Karpas-422 (cell line): ENCODE measurements at regions not wholly inside any gene's neighbourhood (a gene's known extent, or its start where the extent isn't known, plus 50 kb on each side); places are given as distances from the start of the nearest gene placed in this dataset.

ENCODE experiments used
- DNase-seq: peaks from one replicate; pipeline ENCODE4 v3.0.0-alpha.2; 2015
- H2AFZ ChIP-seq: fragments of 200-600 bp; sonication (generic); 2 replicates; pipeline ENCODE4 v1.6.1; 2014; ENCODE audit warnings: antibody characterized with exemption, low read length, mixed read lengths
- H3K27ac ChIP-seq: fragments of 200-600 bp; sonication (generic); 2 replicates; pipeline ENCODE4 v1.5.1; 2014; ENCODE audit warnings: mild to moderate bottlenecking, low read length, moderate library complexity
- H3K27me3 ChIP-seq: fragments of 200-600 bp; sonication (generic); 2 replicates; pipeline ENCODE4 v1.6.1; 2014; ENCODE audit warnings: low read length, mixed read lengths
- H3K36me3 ChIP-seq: fragments of 200-600 bp; sonication (generic); 2 replicates; pipeline ENCODE4 v1.6.1; 2014; ENCODE audit warnings: low read length, mixed read lengths; ENCODE audit not compliant: insufficient read depth
- H3K4me1 ChIP-seq: fragments of 200-600 bp; sonication (generic); 2 replicates; pipeline ENCODE4 v1.6.1; 2014; ENCODE audit warnings: mild to moderate bottlenecking, low read length, mixed read lengths
- H3K4me2 ChIP-seq: fragments of 200-600 bp; sonication (generic); 2 replicates; pipeline ENCODE4 v1.6.1; 2014; ENCODE audit warnings: low read length, low read depth, mild to moderate bottlenecking; ENCODE audit not compliant: poor library complexity, severe bottlenecking
- H3K4me3 ChIP-seq: fragments of 200-600 bp; sonication (generic); 2 replicates; pipeline ENCODE4 v1.5.1; 2014; ENCODE audit warnings: mild to moderate bottlenecking, antibody characterized with exemption, low read length, mixed read lengths
- H3K79me2 ChIP-seq: fragments of 200-600 bp; sonication (generic); 2 replicates; pipeline ENCODE4 v1.6.1; 2014; ENCODE audit warnings: mild to moderate bottlenecking, low read length, mixed read lengths
- H3K9ac ChIP-seq: fragments of 200-600 bp; sonication (generic); 2 replicates; pipeline ENCODE4 v1.6.0; 2014; ENCODE audit warnings: low read length
- H3K9me2 ChIP-seq: fragments of 200-600 bp; sonication (generic), shearing (Covaris generic); replicated peaks from 2 replicates; pipeline ENCODE4 v1.6.0; 2014; ENCODE audit warnings: mild to moderate bottlenecking, low read length, moderate library complexity; ENCODE audit not compliant: insufficient read depth
- H3K9me3 ChIP-seq: fragments of 300-700, 200-600 bp; sonication (generic); 2 replicates; pipeline ENCODE4 v1.6.1; 2014; ENCODE audit warnings: low read length, mixed read lengths
- H4K20me1 ChIP-seq: fragments of 200-600 bp; sonication (generic); 2 replicates; pipeline ENCODE4 v1.6.1; 2014; ENCODE audit warnings: mild to moderate bottlenecking, antibody characterized with exemption, low read length, low read depth; ENCODE audit not compliant: insufficient read depth

- peak; percentile 42 for DNase-seq
Measured at GRCh38 chr2:145484448-145485097, 964.7 kb upstream of the ZEB2 start.

GRCh38 chr2:145483854-145484253, 963.9 kb upstream of the ZEB2 start:
- no peak overlapping the region for H3K4me2 ChIP-seq
- no peak overlapping the region for H3K27ac ChIP-seq
- H3K36me3 ChIP-seq: no peaks in the 10 kb centered on the region
- H4K20me1 ChIP-seq: no peaks in the 10 kb centered on the region
- no peak overlapping the region for H2AFZ ChIP-seq
- no peaks in the 10 kb centered on the region for H3K9me2 ChIP-seq
- DNase-seq: no peak
- H3K4me3 ChIP-seq: no peak overlapping the region
- no peaks in the 10 kb centered on the region for H3K4me1 ChIP-seq
- H3K9me3 ChIP-seq: no peaks in the 10 kb centered on the region
- no peak overlapping the region for H3K9ac ChIP-seq
- H3K79me2 ChIP-seq: no peaks in the 10 kb centered on the region
- H3K27me3 ChIP-seq: no peaks in the 10 kb centered on the region

More at GRCh38 chr2:145484448-145485097, 964.7 kb upstream of the ZEB2 start:
- Histone ChIP-seq H3K27me3 (no peaks in the 10 kb centered on the region), H2AFZ (no peak overlapping the region), H3K9ac (no peak overlapping the region), H3K4me3 (no peak overlapping the region), H3K4me1 (no peaks in the 10 kb centered on the region), H3K79me2 (no peaks in the 10 kb centered on the region), H3K27ac (no peak overlapping the region), H3K9me2 (no peaks in the 10 kb centered on the region), H4K20me1 (no peaks in the 10 kb centered on the region), H3K36me3 (no peaks in the 10 kb centered on the region), H3K9me3 (no peaks in the 10 kb centered on the region), H3K4me2 (no peak overlapping the region)

- Histone ChIP-seq H3K4me1 (no peaks in the 10 kb centered on the region), H3K9ac (no peak overlapping the region), H3K4me2 (no peak overlapping the region), H4K20me1 (no peaks in the 10 kb centered on the region), H3K27me3 (no peaks in the 10 kb centered on the region), H3K4me3 (no peak overlapping the region), H3K79me2 (no peaks in the 10 kb centered on the region), H3K9me3 (no peaks in the 10 kb centered on the region), H3K9me2 (no peaks in the 10 kb centered on the region), H2AFZ (no peak overlapping the region), H3K27ac (no peak overlapping the region), H3K36me3 (no peaks in the 10 kb centered on the region)
- DNase-seq: no peak
Measured at GRCh38 chr2:145481334-145481922, 961.5 kb upstream of the ZEB2 start.

- no peak overlapping the region for H3K4me2 ChIP-seq
- no peaks in the 10 kb centered on the region for H3K27me3 ChIP-seq
- H2AFZ ChIP-seq: no peak overlapping the region
- H3K36me3 ChIP-seq: no peaks in the 10 kb centered on the region
- DNase-seq: no peak
- no peaks in the 10 kb centered on the region for H3K4me1 ChIP-seq
- no peak overlapping the region for H3K9ac ChIP-seq
- H3K79me2 ChIP-seq: no peaks in the 10 kb centered on the region
- H3K9me3 ChIP-seq: no peaks in the 10 kb centered on the region
- H3K9me2 ChIP-seq: no peaks in the 10 kb centered on the region
- no peak overlapping the region for H3K4me3 ChIP-seq
- H3K27ac ChIP-seq: no peak overlapping the region
- H4K20me1 ChIP-seq: no peaks in the 10 kb centered on the region
Measured at GRCh38 chr2:145464866-145465265, 944.9 kb upstream of the ZEB2 start.

GRCh38 chr2:145460112-145460511, 940.2 kb upstream of the ZEB2 start:
- H2AFZ ChIP-seq: no peak overlapping the region
- no peak overlapping the region for H3K9ac ChIP-seq
- no peaks in the 10 kb centered on the region for H3K27me3 ChIP-seq
- no peaks in the 10 kb centered on the region for H3K79me2 ChIP-seq
- H3K4me1 ChIP-seq: no peaks in the 10 kb centered on the region
- H3K4me3 ChIP-seq: no peak overlapping the region
- H3K4me2 ChIP-seq: no peak overlapping the region
- H3K9me3 ChIP-seq: no peaks in the 10 kb centered on the region
- no peaks in the 10 kb centered on the region for H3K36me3 ChIP-seq
- no peak overlapping the region for H3K27ac ChIP-seq
- H3K9me2 ChIP-seq: no peaks in the 10 kb centered on the region
- no peak for DNase-seq
- H4K20me1 ChIP-seq: no peaks in the 10 kb centered on the region

- H3K9ac ChIP-seq: no peak overlapping the region
- no peaks in the 10 kb centered on the region for H3K79me2 ChIP-seq
- H2AFZ ChIP-seq: no peak overlapping the region
- H3K36me3 ChIP-seq: no peaks in the 10 kb centered on the region
- DNase-seq: no peak
- H3K4me1 ChIP-seq: no peaks in the 10 kb centered on the region
- no peak overlapping the region for H3K4me3 ChIP-seq
- no peaks in the 10 kb centered on the region for H3K9me3 ChIP-seq
- no peak overlapping the region for H3K4me2 ChIP-seq
- H3K27ac ChIP-seq: no peak overlapping the region
- no peaks in the 10 kb centered on the region for H3K9me2 ChIP-seq
- no peaks in the 10 kb centered on the region for H3K27me3 ChIP-seq
- H4K20me1 ChIP-seq: no peaks in the 10 kb centered on the region
Measured at GRCh38 chr2:145431181-145431951, 911.4 kb upstream of the ZEB2 start.

GRCh38 chr2:145423809-145424208, 903.9 kb upstream of the ZEB2 start:
- H3K4me3 ChIP-seq: no peak overlapping the region
- H3K27me3 ChIP-seq: no peaks in the 10 kb centered on the region
- no peak overlapping the region for H3K27ac ChIP-seq
- H3K4me1 ChIP-seq: no peaks in the 10 kb centered on the region
- H3K36me3 ChIP-seq: no peaks in the 10 kb centered on the region
- H3K9ac ChIP-seq: no peak overlapping the region
- no peaks in the 10 kb centered on the region for H4K20me1 ChIP-seq
- no peaks in the 10 kb centered on the region for H3K79me2 ChIP-seq
- H3K9me3 ChIP-seq: peaks cover 7% of the 10 kb centered on the region; the same call in 1 of the 2 replicates
- no peak overlapping the region for H3K4me2 ChIP-seq
- H2AFZ ChIP-seq: no peak overlapping the region
- no peaks in the 10 kb centered on the region for H3K9me2 ChIP-seq
- no peak for DNase-seq

GRCh38 chr2:145422576-145422975, 902.7 kb upstream of the ZEB2 start:
- no peaks in the 10 kb centered on the region for H3K36me3 ChIP-seq
- no peaks in the 10 kb centered on the region for H3K79me2 ChIP-seq
- DNase-seq: peak; percentile 10
- H3K27me3 ChIP-seq: no peaks in the 10 kb centered on the region
- no peak overlapping the region for H3K27ac ChIP-seq
- H3K9me3 ChIP-seq: peaks cover 7% of the 10 kb centered on the region; the same call in 1 of the 2 replicates
- no peaks in the 10 kb centered on the region for H3K9me2 ChIP-seq
- H4K20me1 ChIP-seq: no peaks in the 10 kb centered on the region
- H3K4me3 ChIP-seq: no peak overlapping the region
- no peak overlapping the region for H2AFZ ChIP-seq
- no peak overlapping the region for H3K4me2 ChIP-seq
- H3K9ac ChIP-seq: no peak overlapping the region
- H3K4me1 ChIP-seq: no peaks in the 10 kb centered on the region
